Neuronal stem cell (in vitro differentiated cells): ENCODE measurements at regions not wholly inside any gene's neighbourhood (a gene's known extent, or its start where the extent isn't known, plus 50 kb on each side); places are given as distances from the start of the nearest gene placed in this dataset.

ENCODE experiments used
- DNase-seq: peaks from one replicate; pipeline ENCODE4 v3.0.0-alpha.2; 2013; ENCODE audit warnings: low spot score
- H2AFZ ChIP-seq: one replicate; pipeline ENCODE4 v1.6.1; 2013; ENCODE audit warnings: mild to moderate bottlenecking, low read length, inconsistent platforms
- H2AK5ac ChIP-seq: 2 replicates; pipeline ENCODE4 v1.6.1; 2013; ENCODE audit warnings: low read depth, mild to moderate bottlenecking, inconsistent platforms, low read length, moderate library complexity, mixed read lengths
- H2BK120ac ChIP-seq: 2 replicates; pipeline ENCODE4 v1.6.1; 2013; ENCODE audit warnings: low read depth, mild to moderate bottlenecking, inconsistent platforms, low read length, moderate library complexity, mixed read lengths
- H2BK12ac ChIP-seq: one replicate; pipeline ENCODE4 v1.6.1; 2013; ENCODE audit warnings: low read length, inconsistent platforms
- H2BK15ac ChIP-seq: 2 replicates; pipeline ENCODE4 v1.6.1; 2013; ENCODE audit warnings: mild to moderate bottlenecking, low read length, inconsistent platforms, mixed read lengths
- H2BK5ac ChIP-seq: one replicate; pipeline ENCODE4 v1.6.1; 2013; ENCODE audit warnings: inconsistent platforms, mild to moderate bottlenecking, low read length, moderate library complexity
- H3K14ac ChIP-seq: one replicate; pipeline ENCODE4 v1.6.1; 2013; ENCODE audit warnings: low read length, inconsistent platforms
- H3K18ac ChIP-seq: 2 replicates; pipeline ENCODE4 v1.6.1; 2013; ENCODE audit warnings: low read length, inconsistent platforms
- H3K23ac ChIP-seq: 2 replicates; pipeline ENCODE4 v1.6.1; 2013; ENCODE audit warnings: low read depth, mild to moderate bottlenecking, mixed read lengths, low read length, inconsistent platforms; ENCODE audit not compliant: poor library complexity
- H3K27ac ChIP-seq: replicated peaks from 3 replicates; pipeline ENCODE4 v1.5.1; 2013; ENCODE audit warnings: low read length, inconsistent platforms
- H3K27me3 ChIP-seq, 3 experiments: 2 replicates each; pipeline ENCODE4 v1.6.1; 2013; ENCODE audit warnings: low read length in 3 of 3, mild to moderate bottlenecking in 2 of 3, inconsistent platforms in 1 of 3, low read depth in 1 of 3, mixed read lengths in 1 of 3, moderate library complexity in 1 of 3; ENCODE audit not compliant: control insufficient read depth in 3 of 3, insufficient read depth in 3 of 3
- H3K36me3 ChIP-seq, 2 donors: replicated peaks in 1 of 2; 2 replicates each; pipeline ENCODE4 v1.6.1; 2013; ENCODE audit warnings: low read length in 2 of 2; ENCODE audit not compliant: control insufficient read depth in 2 of 2, insufficient read depth in 2 of 2
- H3K4ac ChIP-seq: 2 replicates; pipeline ENCODE4 v1.6.1; 2013; ENCODE audit warnings: inconsistent platforms, mild to moderate bottlenecking, low read length, moderate library complexity
- H3K4me1 ChIP-seq, 2 donors: 1 replicate in 1 of 2; 2 replicates in 1 of 2; pipeline ENCODE4 v1.6.1; 2013; ENCODE audit warnings: low read length in 2 of 2, low read depth in 1 of 2; ENCODE audit not compliant: control insufficient read depth in 2 of 2, insufficient read depth in 1 of 2
- H3K4me2 ChIP-seq: one replicate; pipeline ENCODE4 v1.6.1; 2013; ENCODE audit warnings: mild to moderate bottlenecking, low read length, inconsistent platforms; ENCODE audit not compliant: insufficient read depth, poor library complexity, severe bottlenecking
- H3K4me3 ChIP-seq, 2 donors: 2 replicates each; pipeline ENCODE4 v1.5.1; 2013; ENCODE audit warnings: low read length in 2 of 2, mild to moderate bottlenecking in 2 of 2, inconsistent platforms in 1 of 2, moderate library complexity in 1 of 2
- H3K79me1 ChIP-seq: one replicate; pipeline ENCODE4 v1.6.1; 2013; ENCODE audit warnings: low read depth, mild to moderate bottlenecking, inconsistent platforms, low read length, moderate library complexity
- H3K9ac ChIP-seq: one replicate; pipeline ENCODE4 v1.6.1; 2013; ENCODE audit warnings: mild to moderate bottlenecking, low read depth, low read length, inconsistent platforms; ENCODE audit not compliant: poor library complexity
- H3K9me3 ChIP-seq, 2 donors: replicated peaks in 1 of 2; 2 replicates each; pipeline versions ENCODE3 to v1.6.1; 2013; ENCODE audit warnings: low read length in 2 of 2, mild to moderate bottlenecking in 2 of 2, inconsistent platforms in 1 of 2, low read depth in 1 of 2, mixed read lengths in 1 of 2, moderate library complexity in 1 of 2; ENCODE audit not compliant: control insufficient read depth in 2 of 2, insufficient read depth in 1 of 2
- H4K8ac ChIP-seq: one replicate; pipeline ENCODE4 v1.6.1; 2013; ENCODE audit warnings: low read depth, mild to moderate bottlenecking, inconsistent platforms, low read length, moderate library complexity
- H4K91ac ChIP-seq: one replicate; pipeline ENCODE4 v1.6.1; 2013; ENCODE audit warnings: low read length, low read depth, mild to moderate bottlenecking, inconsistent platforms; ENCODE audit not compliant: poor library complexity
- WGBS, 2 donors: extraction: QIAGEN DNeasy Blood & Tissue Kit; methylation state at CpG; one replicate each; pipeline ENCODE4 v1.1.7; 2013; ENCODE audit warnings: missing lambda C conversion rate in 2 of 2, mixed read lengths in 1 of 2; ENCODE audit not compliant: insufficient read length in 2 of 2, insufficient replicate concordance in 1 of 2; ENCODE audit errors: extremely low coverage in 2 of 2; 5-methylcytosine and 5-hydroxymethylcytosine counted together

DNA sequence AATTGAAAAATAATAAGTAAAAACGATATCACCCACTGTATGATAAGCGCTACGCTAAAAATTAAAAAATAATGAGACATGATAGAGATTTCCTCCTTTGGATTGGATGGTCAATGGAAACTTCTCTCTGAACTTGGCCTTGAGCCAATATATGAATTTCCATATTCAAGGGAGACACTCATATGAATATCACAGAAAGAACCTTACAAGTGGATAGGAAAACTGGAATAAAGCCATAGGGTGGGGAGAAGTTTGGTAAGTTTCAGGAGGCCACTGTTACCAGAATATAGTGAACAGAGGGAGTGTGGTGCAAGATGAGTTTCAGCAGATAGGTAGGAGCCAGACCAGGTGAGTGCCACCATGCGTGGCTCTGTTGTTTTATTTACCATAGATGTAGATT is 147.2 kb downstream of the SEM1 start:
- Histone ChIP-seq H3K4ac (no peak overlapping the region), H3K4me1 (no peaks in the 10 kb centered on the region), H2AFZ (no peak overlapping the region), H3K36me3 (no peaks in the 10 kb centered on the region), H2AK5ac (no peak overlapping the region), H2BK12ac (no peak overlapping the region), H3K23ac (no peak overlapping the region), H4K8ac (no peak overlapping the region), H3K9ac (no peak overlapping the region), H3K9me3 (peaks cover 0 to 2% of the 10 kb centered on the region in 2 donors), H3K79me1 (no peaks in the 10 kb centered on the region), H2BK120ac (no peak overlapping the region), H4K91ac (no peak overlapping the region), H2BK15ac (no peak overlapping the region), H2BK5ac (no peak overlapping the region), H3K27me3 (no peaks in the 10 kb centered on the region), H3K18ac (no peak overlapping the region), H3K14ac (no peak overlapping the region), H3K4me3 (no peak overlapping the region), H3K27ac (no peak overlapping the region), H3K4me2 (no peak overlapping the region)
- DNase-seq, result no peak
- no CpG with 5 or more reads among the region's 4 CpGs for WGBS, 2 donors

DNA sequence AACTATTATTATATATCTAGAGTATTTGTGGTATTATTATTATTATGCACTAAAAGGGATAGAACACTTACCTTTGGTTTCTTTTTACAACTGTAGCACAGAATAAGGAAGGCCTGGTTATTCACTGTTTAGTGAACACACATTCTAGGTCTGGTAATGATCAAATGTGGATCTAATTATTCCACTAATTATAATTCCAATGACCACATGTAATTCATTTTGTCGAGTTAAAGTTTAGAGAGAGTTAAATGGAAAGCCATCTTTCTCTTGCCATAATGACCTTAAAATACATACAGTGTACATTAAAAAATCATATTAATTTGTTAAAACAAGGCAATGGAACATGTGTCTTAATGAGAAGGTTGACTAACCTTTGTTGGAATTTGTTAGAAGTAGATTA is 147.8 kb downstream of the SEM1 start:
- H3K36me3 ChIP-seq, result no peaks in the 10 kb centered on the region
- H2AFZ ChIP-seq, result no peak overlapping the region
- no peak for DNase-seq
- WGBS, 2 donors, result no CpG with 5 or more reads among the region's 1 CpG
- no peak overlapping the region for H3K4me3 ChIP-seq
- no peak overlapping the region for H3K4me2 ChIP-seq
- H3K9me3 ChIP-seq, result peaks cover 0 to 2% of the 10 kb centered on the region in 2 donors
- no peak overlapping the region for H3K18ac ChIP-seq
- H3K27me3 ChIP-seq, result no peaks in the 10 kb centered on the region
- H3K79me1 ChIP-seq, result no peaks in the 10 kb centered on the region
- no peak overlapping the region for H3K14ac ChIP-seq
- no peak overlapping the region for H3K27ac ChIP-seq
- H3K9ac ChIP-seq, result no peak overlapping the region
- H4K8ac ChIP-seq, result no peak overlapping the region
- H3K4ac ChIP-seq, result no peak overlapping the region
- no peak overlapping the region for H2AK5ac ChIP-seq
- no peak overlapping the region for H2BK12ac ChIP-seq
- H4K91ac ChIP-seq, result no peak overlapping the region
- no peaks in the 10 kb centered on the region for H3K4me1 ChIP-seq
- no peak overlapping the region for H2BK5ac ChIP-seq
- no peak overlapping the region for H2BK120ac ChIP-seq
- H2BK15ac ChIP-seq, result no peak overlapping the region
- H3K23ac ChIP-seq, result no peak overlapping the region

DNA sequence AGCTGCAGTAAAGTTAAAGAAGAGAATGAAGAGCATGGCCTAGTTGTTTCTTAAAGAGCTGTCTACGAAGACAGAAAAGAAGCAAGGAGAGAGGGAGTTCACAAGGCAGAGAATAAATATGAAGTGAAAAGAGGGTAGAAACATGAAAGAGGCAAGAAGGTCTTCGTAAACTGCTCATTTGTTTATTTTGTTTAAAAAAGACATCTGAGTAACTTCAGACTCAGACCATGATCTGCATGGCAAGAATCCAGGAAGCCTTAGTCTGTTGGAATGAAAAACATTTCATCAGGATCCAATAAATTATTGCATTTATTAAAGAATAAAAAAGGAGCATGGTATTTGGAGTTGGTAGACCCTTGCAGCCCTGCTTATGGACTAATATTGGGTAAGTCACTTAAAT is 151.1 kb downstream of the SEM1 start:
- H3K27ac ChIP-seq, result no peak overlapping the region
- no peak overlapping the region for H3K23ac ChIP-seq
- no peak overlapping the region for H3K14ac ChIP-seq
- H2BK12ac ChIP-seq, result no peak overlapping the region
- H3K4me1 ChIP-seq, result no peaks in the 10 kb centered on the region
- no peak overlapping the region for H3K4me3 ChIP-seq
- no peak overlapping the region for H2AFZ ChIP-seq
- H3K4me2 ChIP-seq, result no peak overlapping the region
- no peak for DNase-seq
- no peak overlapping the region for H3K18ac ChIP-seq
- H3K36me3 ChIP-seq, result no peaks in the 10 kb centered on the region
- no peak overlapping the region for H2BK120ac ChIP-seq
- H2AK5ac ChIP-seq, result no peak overlapping the region
- no CpG with 5 or more reads among the region's 2 CpGs for WGBS, 2 donors
- no peak overlapping the region for H2BK15ac ChIP-seq
- H3K9ac ChIP-seq, result no peak overlapping the region
- no peak overlapping the region for H3K4ac ChIP-seq
- no peak overlapping the region for H4K91ac ChIP-seq
- H2BK5ac ChIP-seq, result no peak overlapping the region
- H3K9me3 ChIP-seq, result peaks cover 0 to 2% of the 10 kb centered on the region in 2 donors
- H3K27me3 ChIP-seq, result no peaks in the 10 kb centered on the region
- H3K79me1 ChIP-seq, result no peaks in the 10 kb centered on the region
- H4K8ac ChIP-seq, result no peak overlapping the region

DNA sequence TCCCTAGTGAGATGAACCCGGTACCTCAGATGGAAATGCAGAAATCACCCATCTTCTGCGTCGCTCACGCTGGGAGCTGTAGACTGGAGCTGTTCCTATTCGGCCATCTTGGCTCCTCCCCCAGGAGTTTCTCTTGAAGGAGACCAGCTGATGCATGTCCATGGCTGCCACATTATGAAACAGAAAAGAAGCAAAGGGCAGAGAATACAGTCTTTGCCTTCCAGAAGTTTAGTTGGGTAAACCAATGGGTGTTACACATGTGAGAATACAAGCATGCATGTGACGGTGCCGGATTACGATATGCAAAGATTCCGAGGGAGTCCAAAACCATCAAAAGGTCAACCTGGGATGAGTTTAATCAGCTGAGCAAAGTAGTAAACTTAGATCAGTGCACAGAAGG is 151.6 kb downstream of the SEM1 start:
- H3K9me3 ChIP-seq, result peaks cover 0 to 2% of the 10 kb centered on the region in 2 donors
- H3K4me1 ChIP-seq, result no peaks in the 10 kb centered on the region
- H3K79me1 ChIP-seq, result no peaks in the 10 kb centered on the region
- no peak overlapping the region for H2BK12ac ChIP-seq
- no peak overlapping the region for H3K14ac ChIP-seq
- H3K18ac ChIP-seq, result no peak overlapping the region
- no CpG with 5 or more reads among the region's 9 CpGs for WGBS, 2 donors
- H2BK5ac ChIP-seq, result no peak overlapping the region
- H3K9ac ChIP-seq, result no peak overlapping the region
- no peak overlapping the region for H3K27ac ChIP-seq
- H3K4me3 ChIP-seq, result no peak overlapping the region
- H4K91ac ChIP-seq, result no peak overlapping the region
- no peak overlapping the region for H3K4me2 ChIP-seq
- H3K23ac ChIP-seq, result no peak overlapping the region
- H3K27me3 ChIP-seq, result no peaks in the 10 kb centered on the region
- no peak overlapping the region for H2BK120ac ChIP-seq
- peak overlapping the region; percentile 59 for H2AFZ ChIP-seq
- H2AK5ac ChIP-seq, result no peak overlapping the region
- no peak overlapping the region for H2BK15ac ChIP-seq
- DNase-seq, result no peak
- H3K36me3 ChIP-seq, result no peaks in the 10 kb centered on the region
- no peak overlapping the region for H3K4ac ChIP-seq
- no peak overlapping the region for H4K8ac ChIP-seq
